ENCODE measurements at regions not wholly inside any gene's neighbourhood (a gene's known extent, or its start where the extent isn't known, plus 50 kb on each side); places are given as distances from the start of the nearest gene placed in this dataset.
"Not testable (repeated sequence)": the region's sequence is repeated elsewhere in the genome, so short reads cannot be mapped to it uniquely, and the experiment has no call there.

GRCh38 chr12:124222368-124223245, 72.3 kb upstream of the RFLNA start:
- DNase-seq (ENCODE audit: low read depth) = no peak
- TF ChIP-seq CTCF (IDR thresholded peaks at IDR 0.05; ENCODE audit: control insufficient read depth, insufficient read depth, low read depth, low read length, missing control alignments) = no peak
- no peak overlapping the region for H3K4me3 ChIP-seq (ENCODE audit: control insufficient read depth, low read depth, low read length)

- not testable (repeated sequence) for DNase-seq (ENCODE audit: low read depth); H3K4me3 ChIP-seq (ENCODE audit: control insufficient read depth, low read depth, low read length)
Observed at GRCh38 chr12:124223733-124224138, 71.2 kb upstream of the RFLNA start.

GRCh38 chr12:124224535-124225110, 70.3 kb upstream of the RFLNA start:
- H3K4me3 ChIP-seq (ENCODE audit: control insufficient read depth, low read depth, low read length) = no peak overlapping the region
- DNase-seq (ENCODE audit: low read depth) = no peak
- no peak for TF ChIP-seq CTCF (IDR thresholded peaks at IDR 0.05; ENCODE audit: control insufficient read depth, insufficient read depth, low read depth, low read length, missing control alignments)

GRCh38 chr12:124225730-124226129, 69.2 kb upstream of the RFLNA start:
- no peak for TF ChIP-seq CTCF (IDR thresholded peaks at IDR 0.05; ENCODE audit: control insufficient read depth, insufficient read depth, low read depth, low read length, missing control alignments)
- no peak for DNase-seq (ENCODE audit: low read depth)
- no peak overlapping the region for H3K4me3 ChIP-seq (ENCODE audit: control insufficient read depth, low read depth, low read length)

GRCh38 chr12:124227951-124228711, 66.8 kb upstream of the RFLNA start:
- TF ChIP-seq CTCF (IDR thresholded peaks at IDR 0.05; ENCODE audit: control insufficient read depth, insufficient read depth, low read depth, low read length, missing control alignments) = no peak
- DNase-seq (ENCODE audit: low read depth) = no peak
- no peak overlapping the region for H3K4me3 ChIP-seq (ENCODE audit: control insufficient read depth, low read depth, low read length)

- no peak for DNase-seq (ENCODE audit: low read depth)
- TF ChIP-seq CTCF (IDR thresholded peaks at IDR 0.05; ENCODE audit: control insufficient read depth, insufficient read depth, low read depth, low read length, missing control alignments) = no peak
- H3K4me3 ChIP-seq (ENCODE audit: control insufficient read depth, low read depth, low read length) = no peak overlapping the region
Observed at GRCh38 chr12:124229520-124229919, 65.4 kb upstream of the RFLNA start.

Measured in AG09309 (cell line).